OCI-LY1 (cell line): ENCODE measurements at regions not wholly inside any gene's neighbourhood (a gene's known extent, or its start where the extent isn't known, plus 50 kb on each side); places are given as distances from the start of the nearest gene placed in this dataset.

Source experiments
- H2AFZ ChIP-seq: fragments of 200-600 bp; sonication (generic), shearing (Covaris generic); 2 replicates; pipeline ENCODE4 v1.6.0; 2014; ENCODE audit warnings: antibody characterized with exemption, mild to moderate bottlenecking, low read length
- H3F3A ChIP-seq: fragments of 200-600 bp; sonication (generic), shearing (Covaris generic); 2 replicates; pipeline ENCODE4 v1.6.0; 2014; ENCODE audit warnings: mild to moderate bottlenecking, antibody characterized with exemption, low read length, moderate library complexity; ENCODE audit not compliant: insufficient read depth
- H3K27ac ChIP-seq: fragments of 200-600 bp; sonication (generic); 2 replicates; pipeline ENCODE4 v1.5.1; 2014; ENCODE audit warnings: low read length, mixed run types, mild to moderate bottlenecking, low read depth; ENCODE audit not compliant: poor library complexity, severe bottlenecking
- H3K27me3 ChIP-seq: fragments of 200-600 bp; sonication (generic); 2 replicates; pipeline ENCODE4 v1.6.0; 2014; ENCODE audit warnings: antibody characterized with exemption, mild to moderate bottlenecking, low read length, moderate library complexity; ENCODE audit not compliant: insufficient read depth
- H3K36me3 ChIP-seq: fragments of 200-600 bp; sonication (generic); 2 replicates; pipeline ENCODE4 v1.6.1; 2014; ENCODE audit warnings: mild to moderate bottlenecking, antibody characterized with exemption, low read length, moderate library complexity, mixed read lengths; ENCODE audit not compliant: insufficient read depth
- H3K4me1 ChIP-seq: fragments of 200-600 bp; sonication (generic); 2 replicates; pipeline ENCODE4 v1.5.1; 2014; ENCODE audit warnings: mild to moderate bottlenecking, low read length, moderate library complexity; ENCODE audit not compliant: insufficient read depth, severe bottlenecking
- H3K4me2 ChIP-seq: fragments of 200-600 bp; sonication (generic), shearing (Covaris generic); 2 replicates; pipeline ENCODE4 v1.6.1; 2014; ENCODE audit warnings: low read length
- H3K4me3 ChIP-seq: fragments of 200-600 bp; sonication (generic); 2 replicates; pipeline ENCODE4 v1.5.1; 2014; ENCODE audit warnings: low read length, low read depth, mild to moderate bottlenecking, mixed read lengths; ENCODE audit not compliant: poor library complexity, severe bottlenecking
- H3K79me2 ChIP-seq: fragments of 200-600 bp; shearing (Covaris generic); 2 replicates; pipeline ENCODE4 v1.6.1; 2016; ENCODE audit warnings: mixed run types, low read length, mixed read lengths; ENCODE audit not compliant: insufficient read depth
- H3K9ac ChIP-seq: fragments of 200-600 bp; sonication (generic), shearing (Covaris generic); 2 replicates; pipeline ENCODE4 v1.6.1; 2014; ENCODE audit warnings: mild to moderate bottlenecking, low read length, mixed read lengths
- H3K9me2 ChIP-seq: fragments of 200-600 bp; sonication (generic), shearing (Covaris generic); 2 replicates; pipeline ENCODE4 v1.6.1; 2014; ENCODE audit warnings: low read depth, mild to moderate bottlenecking, low read length, mixed read lengths
- H3K9me3 ChIP-seq: fragments of 200-600 bp; shearing (Covaris generic); 2 replicates; pipeline ENCODE4 v1.6.1; 2014; ENCODE audit warnings: low read length, mixed read lengths
- H4K20me1 ChIP-seq: fragments of 200-600 bp; sonication (generic), shearing (Covaris generic); 2 replicates; pipeline ENCODE4 v1.6.0; 2016; ENCODE audit warnings: mild to moderate bottlenecking, low read length; ENCODE audit not compliant: insufficient read depth
- CTCF ChIP-seq: fragments of 200-600 bp; sonication (generic), shearing (Covaris generic); IDR thresholded peaks from 2 replicates; pipeline ENCODE4 v1.5.1; 2017; ENCODE audit warnings: mild to moderate bottlenecking, antibody characterized with exemption, low read length, moderate library complexity, mixed read lengths
- EZH2 ChIP-seq: fragments of 200-600 bp; sonication (generic), shearing (Covaris generic); IDR thresholded peaks from 2 replicates; pipeline ENCODE4 v1.8.0; 2017; ENCODE audit warnings: borderline replicate concordance, mixed run types, mild to moderate bottlenecking, antibody characterized with exemption, low read length, moderate library complexity, mixed read lengths

- TF ChIP-seq EZH2 (no peak), CTCF (no peak)
- no peak overlapping the region for H3K4me2 ChIP-seq
- H3K36me3 ChIP-seq, result no peaks in the 10 kb centered on the region
- H3K4me3 ChIP-seq, result no peak overlapping the region
- no peak overlapping the region for H3K9ac ChIP-seq
- no peak overlapping the region for H2AFZ ChIP-seq
- H3K9me2 ChIP-seq, result no peaks in the 10 kb centered on the region
- H4K20me1 ChIP-seq, result no peaks in the 10 kb centered on the region
- no peaks in the 10 kb centered on the region for H3K27me3 ChIP-seq
- no peaks in the 10 kb centered on the region for H3K4me1 ChIP-seq
- no peaks in the 10 kb centered on the region for H3K79me2 ChIP-seq
- H3F3A ChIP-seq, result no peaks in the 10 kb centered on the region
- H3K27ac ChIP-seq, result no peak overlapping the region
- H3K9me3 ChIP-seq, result no peaks in the 10 kb centered on the region
Measured at GRCh38 chr7:155939350-155939749, 127.1 kb upstream of the SHH start.

DNA sequence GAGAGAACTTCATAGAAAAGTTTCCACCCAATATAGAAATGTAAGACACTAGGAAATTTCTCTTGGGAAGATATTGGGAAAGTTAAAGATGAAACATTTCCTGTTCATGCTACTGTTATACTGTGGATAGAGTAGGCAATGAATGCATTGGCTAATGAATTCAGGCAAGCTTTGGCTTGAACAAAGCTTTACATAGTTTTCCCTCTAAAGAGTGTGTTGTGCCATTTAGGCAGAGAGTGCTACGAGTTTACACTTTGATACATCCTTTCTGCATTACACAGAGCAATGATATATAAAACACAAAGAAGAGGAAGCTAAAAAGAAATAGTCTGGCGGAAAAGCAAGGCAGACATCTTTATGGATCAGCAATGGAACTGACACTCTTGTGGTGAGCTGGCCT, 125.9 kb upstream of the SHH start:
- Histone ChIP-seq H3F3A (no peaks in the 10 kb centered on the region), H3K27ac (no peak overlapping the region), H3K9ac (no peak overlapping the region), H3K4me3 (no peak overlapping the region), H3K4me2 (no peak overlapping the region), H3K79me2 (no peaks in the 10 kb centered on the region), H2AFZ (no peak overlapping the region), H3K9me2 (no peaks in the 10 kb centered on the region), H3K36me3 (no peaks in the 10 kb centered on the region), H3K27me3 (no peaks in the 10 kb centered on the region), H3K9me3 (no peaks in the 10 kb centered on the region), H4K20me1 (no peaks in the 10 kb centered on the region), H3K4me1 (no peaks in the 10 kb centered on the region)
- TF ChIP-seq CTCF (no peak), EZH2 (no peak)

DNA sequence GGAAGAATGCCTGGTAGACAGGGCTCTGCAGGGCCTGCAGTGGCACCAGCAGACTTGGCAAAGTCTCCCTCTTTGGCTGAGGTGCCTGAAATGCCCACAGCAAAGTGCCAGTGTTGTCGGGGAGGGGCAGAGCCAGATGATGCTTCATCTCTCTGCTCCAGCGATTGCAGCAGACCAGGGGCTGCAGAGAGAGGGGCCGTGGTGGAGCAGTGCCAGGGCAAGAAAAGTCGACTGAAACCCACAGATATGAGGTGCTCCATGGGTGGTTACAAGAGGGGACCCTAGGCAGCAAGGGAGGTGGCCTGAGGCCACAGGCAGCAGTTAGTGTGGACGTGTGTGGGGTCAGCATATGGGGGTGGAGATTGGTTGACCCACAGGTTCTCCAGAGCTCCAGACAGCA, 123.5 kb upstream of the SHH start:
- Histone ChIP-seq H3K36me3 (no peaks in the 10 kb centered on the region), H3K9me3 (no peaks in the 10 kb centered on the region), H3K4me1 (no peaks in the 10 kb centered on the region), H3K79me2 (no peaks in the 10 kb centered on the region), H3F3A (no peaks in the 10 kb centered on the region), H2AFZ (no peak overlapping the region), H3K9ac (no peak overlapping the region), H4K20me1 (no peaks in the 10 kb centered on the region), H3K4me3 (no peak overlapping the region), H3K27me3 (no peaks in the 10 kb centered on the region), H3K27ac (no peak overlapping the region), H3K4me2 (no peak overlapping the region), H3K9me2 (no peaks in the 10 kb centered on the region)
- TF ChIP-seq CTCF, result no peak
- TF ChIP-seq EZH2, result no peak
